DMS114 treated with DMSO at 0.1 percent for 48 hours (cell line): ENCODE measurements at regions not wholly inside any gene's neighbourhood (a gene's known extent, or its start where the extent isn't known, plus 50 kb on each side); places are given as distances from the start of the nearest gene placed in this dataset.
A peak's percentile ranks its signal among the peaks of the same experiment; 100 is the strongest.

Experiments
- DNase-seq: peaks from one replicate; lab custom pipeline; 2025; ENCODE audit not compliant: unreplicated experiment; lab: John Stamatoyannopoulos, UW

DNA sequence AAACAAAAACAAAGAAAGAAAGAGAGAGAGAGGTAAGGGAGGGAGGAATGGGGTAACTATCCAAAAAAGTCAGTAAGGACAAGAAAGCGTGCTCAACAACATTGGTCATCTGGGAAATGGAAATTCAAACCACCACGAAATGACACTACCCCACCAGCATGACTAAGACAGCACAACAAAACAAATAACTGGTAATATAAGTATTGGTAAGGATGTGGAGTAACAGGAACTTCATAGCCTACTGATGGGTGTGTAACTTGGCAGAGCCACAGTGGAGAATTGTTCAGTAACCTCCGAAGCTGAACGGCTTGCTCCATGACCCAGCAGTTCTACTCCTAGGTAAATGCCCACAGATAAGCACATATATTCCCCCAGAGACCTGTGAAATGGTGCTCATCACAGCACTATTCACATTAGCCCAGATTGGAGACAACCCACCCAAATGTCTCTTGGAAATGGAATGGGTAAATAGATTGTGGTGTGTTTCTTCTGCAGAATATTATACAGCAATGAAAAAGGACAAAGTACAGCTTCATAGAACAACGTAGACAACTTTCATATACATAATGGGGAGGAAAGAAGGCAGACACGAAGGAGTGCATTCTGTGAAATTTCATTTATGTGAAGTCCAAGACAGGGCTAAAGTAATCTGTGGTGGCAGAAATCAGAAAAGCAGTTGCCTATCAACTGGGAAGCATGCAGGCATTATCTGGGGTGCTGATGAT, 95.5 kb upstream of the ATP6AP2 start:
- DNase-seq = no peak

DNA sequence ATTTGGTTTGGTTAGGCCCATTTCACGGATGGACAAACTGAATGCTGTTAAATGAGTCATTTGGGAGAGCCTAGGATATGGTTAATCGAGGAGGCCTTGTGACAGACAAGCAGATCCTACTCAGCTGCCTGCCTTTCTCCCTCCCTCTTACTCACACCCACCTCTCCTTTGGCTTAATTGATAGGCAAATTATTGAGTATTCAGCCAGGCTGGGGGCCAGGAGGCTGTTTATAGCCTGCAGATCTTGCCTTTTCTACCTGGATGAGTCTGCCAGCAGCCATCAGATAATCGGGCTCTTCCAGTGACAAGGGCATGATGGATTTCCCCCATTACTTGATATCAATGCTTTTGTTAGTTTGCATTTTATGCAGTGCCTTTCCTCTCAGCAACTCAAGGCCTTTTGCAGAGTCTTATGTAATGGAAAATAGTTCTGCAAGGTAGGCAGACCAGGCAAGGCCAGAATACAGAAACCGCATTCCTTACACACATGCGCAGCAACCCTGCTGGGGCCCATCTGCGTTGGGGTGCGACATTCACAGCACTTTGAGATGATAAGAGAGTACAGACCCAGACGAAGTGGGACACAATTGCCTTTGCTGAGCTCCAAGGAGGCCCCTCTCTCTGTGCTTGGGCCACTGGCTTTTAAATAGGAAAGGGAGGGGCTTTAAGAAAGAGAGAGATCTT, 96.2 kb upstream of the ATP6AP2 start:
- no peak for DNase-seq

DNA sequence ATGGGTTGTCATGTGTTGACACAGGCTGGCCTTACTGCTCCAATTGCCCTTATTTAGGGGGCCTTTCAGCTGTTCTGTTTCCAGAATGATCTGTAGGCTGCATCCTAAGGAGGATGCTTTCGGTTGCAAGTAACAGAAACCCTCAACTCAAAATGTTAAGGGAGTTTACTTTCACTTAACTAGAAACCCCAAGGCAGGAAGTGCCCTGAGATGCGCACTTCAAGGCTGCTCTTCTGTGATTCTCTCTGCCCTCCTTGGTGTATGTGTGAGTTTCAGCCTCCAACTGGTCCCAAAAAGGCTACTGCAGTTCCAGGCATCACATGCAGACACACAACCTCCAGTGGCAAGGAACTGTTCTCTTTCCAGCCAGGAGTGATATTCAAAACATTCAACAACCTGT, 97.3 kb upstream of the ATP6AP2 start:
- no peak for DNase-seq

DNA sequence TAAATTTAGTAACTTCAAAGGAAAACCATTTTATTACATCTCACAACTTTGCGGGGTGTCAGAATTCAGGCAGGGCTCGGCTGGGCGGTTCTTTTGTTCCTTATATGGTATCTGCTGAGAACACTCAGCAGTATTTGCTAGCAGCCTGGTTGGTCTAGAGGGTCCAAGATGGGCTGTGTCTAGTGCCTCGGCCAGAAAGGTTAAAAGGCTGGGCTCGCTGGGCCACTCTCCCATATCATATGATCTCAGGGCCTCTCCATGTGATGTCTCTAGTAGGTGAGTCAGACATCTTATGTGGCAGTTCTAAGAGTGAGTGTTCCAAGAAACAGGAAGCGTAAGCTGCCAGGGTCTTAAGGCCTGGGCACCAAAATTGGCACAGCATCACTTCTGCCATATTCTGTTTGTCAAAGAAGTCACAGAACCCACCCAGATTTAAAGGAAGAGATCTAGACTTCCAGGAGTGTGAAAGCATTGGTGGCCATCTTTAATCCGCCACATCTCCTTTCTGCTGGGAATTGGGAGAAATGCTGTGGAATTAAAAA, 100.9 kb upstream of the ATP6AP2 start:
- no peak for DNase-seq

DNA sequence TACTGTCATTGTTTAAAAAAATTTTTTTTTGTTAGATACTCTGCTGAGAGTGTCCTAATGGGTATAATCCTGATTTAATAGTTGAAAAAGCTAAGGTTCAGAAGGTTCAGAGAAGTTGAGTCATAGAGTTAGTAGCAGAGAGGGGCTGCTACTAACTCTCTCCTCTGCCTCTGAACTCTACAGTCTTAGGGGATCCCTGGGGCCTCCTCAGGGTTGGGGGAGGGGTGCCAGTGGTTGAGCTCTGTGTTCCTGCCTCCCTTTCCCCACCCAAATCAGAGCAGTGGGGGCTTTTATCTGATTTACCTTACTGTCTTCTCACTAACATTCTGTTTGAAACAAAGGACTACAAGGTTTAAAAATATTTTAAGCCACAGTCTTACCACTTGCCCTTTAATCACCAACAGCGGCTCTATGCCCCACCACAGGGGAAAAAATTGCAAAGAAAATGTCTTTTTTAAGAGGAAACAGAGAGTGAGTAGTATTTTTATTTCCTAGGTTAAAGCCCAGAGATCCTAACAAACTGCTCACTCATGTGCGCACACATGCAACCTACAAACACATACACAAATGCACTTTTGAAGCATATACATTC, 102.2 kb upstream of the ATP6AP2 start:
- no peak for DNase-seq

DNA sequence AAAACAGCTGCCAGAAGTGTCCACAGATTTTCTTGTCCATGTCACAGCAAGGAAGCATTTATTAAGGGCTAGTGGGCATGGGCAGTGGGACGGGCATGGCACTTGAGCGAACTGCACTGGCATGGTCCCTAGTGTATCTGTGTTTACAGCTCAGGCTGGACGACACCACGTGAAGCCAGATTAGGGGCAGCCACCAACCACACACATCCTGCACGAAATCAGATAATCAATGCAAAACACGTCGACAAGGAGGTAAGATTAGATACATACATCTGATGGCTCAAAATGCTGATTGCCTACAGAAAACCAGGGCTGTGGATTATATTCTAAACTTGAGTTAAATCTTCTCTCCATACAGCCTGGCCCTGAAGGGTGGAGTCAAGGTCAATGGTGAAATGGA, 103.8 kb upstream of the ATP6AP2 start:
- no peak for DNase-seq

DNA sequence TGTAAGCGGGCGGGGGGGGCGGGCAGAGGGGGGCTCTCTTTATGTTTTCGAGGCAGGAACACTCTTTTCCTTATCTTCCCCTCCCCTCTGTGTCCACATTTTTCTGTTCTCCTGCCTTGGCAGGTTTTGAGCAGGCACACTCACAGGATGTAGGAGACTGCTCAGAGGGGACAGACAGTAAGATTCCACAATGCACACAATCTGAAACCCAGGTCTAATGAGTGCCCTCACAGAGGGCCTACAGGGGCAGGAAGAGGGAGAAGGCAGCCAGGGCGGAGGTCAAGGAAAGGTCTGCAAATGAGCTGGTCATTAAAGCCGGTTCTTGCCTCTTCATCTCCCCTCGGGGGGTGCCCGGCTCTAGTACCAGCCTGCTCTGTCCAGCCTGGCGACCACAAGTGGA, 106.1 kb upstream of the ATP6AP2 start:
- DNase-seq = no peak

DNA sequence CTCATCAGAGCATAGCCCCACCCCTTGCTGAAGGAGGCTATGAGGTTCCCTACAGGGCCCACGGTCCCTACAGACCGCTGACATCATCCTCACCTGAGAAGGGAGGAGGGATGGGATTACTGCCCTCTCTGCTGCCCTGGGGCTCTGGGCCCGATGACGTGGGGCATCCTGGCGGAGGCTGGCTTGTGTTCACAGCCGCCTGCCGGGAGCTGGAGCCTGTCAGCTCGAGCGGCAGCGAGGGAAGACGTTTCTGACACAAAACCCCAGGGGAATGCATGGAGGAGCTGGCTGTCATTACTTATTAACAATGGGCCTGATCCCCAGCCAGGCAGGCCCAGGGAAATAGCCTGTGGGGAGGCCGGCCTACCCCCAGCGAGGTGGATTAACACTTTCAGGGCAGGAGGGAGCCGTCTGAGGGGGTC, 106.6 kb upstream of the ATP6AP2 start:
- no peak for DNase-seq

DNA sequence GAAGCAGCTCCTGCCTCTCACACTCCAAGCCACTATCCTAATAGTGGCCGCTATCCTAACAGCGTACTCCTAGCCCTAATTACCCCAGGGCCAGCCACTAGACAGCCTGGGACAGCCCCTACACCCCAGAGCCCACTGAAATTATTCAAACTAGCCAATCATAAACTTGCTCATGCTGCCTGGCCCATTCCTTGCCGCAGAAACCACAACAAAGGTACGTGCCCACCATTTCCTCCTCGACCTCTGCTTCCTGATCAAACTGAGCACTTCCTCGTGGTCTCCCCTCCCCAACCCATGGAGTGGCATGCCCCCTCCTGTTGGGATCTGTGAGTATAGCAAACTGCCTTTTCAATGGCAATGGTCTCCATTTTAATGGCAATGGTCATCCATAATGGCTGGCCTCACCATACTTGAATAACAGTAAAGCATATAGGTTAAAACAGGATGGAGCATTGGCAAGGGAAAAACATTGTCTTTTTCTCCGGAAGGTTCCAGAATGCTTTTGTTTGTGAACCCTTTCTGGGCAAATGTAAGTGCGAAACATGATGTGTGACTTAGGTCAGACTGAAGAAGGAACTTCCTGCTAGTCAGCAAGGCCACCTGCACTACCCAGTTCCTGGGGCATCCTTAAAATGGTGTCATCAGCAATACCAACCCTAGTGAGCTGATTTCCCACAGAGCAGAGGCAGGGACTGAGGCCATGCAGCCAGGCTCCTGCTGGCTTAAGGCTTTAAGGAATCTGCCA, 107.1 kb upstream of the ATP6AP2 start:
- DNase-seq = no peak

DNA sequence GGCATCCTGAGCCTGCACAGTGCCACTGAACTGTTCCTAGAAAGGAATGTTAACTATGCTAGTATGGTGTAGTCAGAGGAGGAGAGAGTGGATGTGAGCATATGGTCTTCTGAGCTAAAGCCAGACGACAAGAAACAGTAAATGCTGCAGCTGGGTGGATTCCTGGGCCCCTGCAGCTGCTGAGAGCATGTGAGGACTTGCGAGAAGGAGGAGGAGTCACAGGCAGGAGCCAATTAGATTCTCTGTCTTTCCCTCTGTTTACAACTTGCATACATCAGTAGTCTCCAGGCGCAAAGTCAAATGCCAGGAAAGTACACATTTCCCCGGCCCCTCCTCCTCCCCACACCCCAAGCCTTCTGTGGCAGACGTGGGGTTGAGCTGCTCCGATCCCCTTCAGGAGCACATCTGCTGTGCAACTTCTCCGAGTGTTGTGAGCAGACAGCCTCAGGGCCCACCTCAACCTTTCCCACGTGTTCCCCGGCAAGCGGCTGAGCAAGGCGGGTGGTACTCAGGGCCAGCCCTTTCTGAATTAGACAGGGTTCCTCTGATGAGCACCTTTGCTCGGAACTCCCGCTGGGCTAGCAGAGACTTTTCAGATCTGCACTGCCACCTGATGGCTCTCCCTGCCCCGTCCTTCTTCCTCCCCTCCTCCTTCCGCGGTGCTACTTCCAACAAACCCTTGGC, 108.7 kb upstream of the ATP6AP2 start:
- peak; percentile 2 for DNase-seq

DNA sequence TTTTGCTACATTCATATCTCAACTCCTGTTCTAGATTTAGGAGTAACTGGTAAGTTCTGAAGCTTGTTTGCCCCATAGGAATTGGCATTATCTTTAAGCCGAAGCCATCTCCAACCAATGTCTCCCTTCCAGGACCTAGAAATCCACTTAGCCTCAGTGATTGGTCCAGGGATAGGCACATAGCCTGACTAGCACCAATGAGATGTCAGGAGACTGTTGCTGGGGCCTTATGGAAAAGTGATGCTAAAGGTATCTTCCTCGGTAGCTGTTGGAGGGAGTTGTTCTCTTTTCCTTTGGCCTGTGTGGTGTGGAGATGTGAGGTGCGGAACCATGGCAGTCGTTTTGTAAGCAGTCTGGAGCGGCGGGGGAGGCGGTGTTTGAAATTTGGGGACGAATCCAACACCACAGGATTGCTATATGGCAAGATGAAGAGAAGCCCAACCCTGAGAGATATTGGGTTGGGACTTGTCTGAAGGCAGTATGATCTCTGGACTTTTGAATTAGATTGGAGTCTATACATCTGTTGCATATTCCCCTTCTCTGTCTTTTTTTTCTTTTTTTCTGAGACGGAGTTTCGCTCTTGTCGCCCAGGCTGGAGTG, 109.8 kb upstream of the ATP6AP2 start:
- DNase-seq = no peak

DNA sequence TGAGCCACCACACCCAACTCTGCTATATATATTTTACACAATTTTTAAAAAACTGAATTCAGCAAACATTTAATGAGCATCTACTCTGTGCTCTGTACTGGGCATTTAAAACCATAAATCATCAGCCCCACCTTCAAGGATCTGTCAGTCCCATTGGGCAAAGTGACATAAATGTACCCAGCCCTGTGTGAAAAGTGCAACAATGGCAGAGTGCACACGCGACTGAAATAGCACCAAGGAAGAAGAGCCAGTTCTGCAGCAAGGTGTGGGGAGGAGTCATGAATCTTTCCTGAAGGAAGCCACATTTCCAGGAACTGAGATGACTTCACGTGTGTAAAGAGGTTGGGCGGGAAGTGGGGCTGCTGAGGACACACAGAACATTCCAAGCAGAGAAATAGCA, 111.5 kb upstream of the ATP6AP2 start:
- no peak for DNase-seq

DNA sequence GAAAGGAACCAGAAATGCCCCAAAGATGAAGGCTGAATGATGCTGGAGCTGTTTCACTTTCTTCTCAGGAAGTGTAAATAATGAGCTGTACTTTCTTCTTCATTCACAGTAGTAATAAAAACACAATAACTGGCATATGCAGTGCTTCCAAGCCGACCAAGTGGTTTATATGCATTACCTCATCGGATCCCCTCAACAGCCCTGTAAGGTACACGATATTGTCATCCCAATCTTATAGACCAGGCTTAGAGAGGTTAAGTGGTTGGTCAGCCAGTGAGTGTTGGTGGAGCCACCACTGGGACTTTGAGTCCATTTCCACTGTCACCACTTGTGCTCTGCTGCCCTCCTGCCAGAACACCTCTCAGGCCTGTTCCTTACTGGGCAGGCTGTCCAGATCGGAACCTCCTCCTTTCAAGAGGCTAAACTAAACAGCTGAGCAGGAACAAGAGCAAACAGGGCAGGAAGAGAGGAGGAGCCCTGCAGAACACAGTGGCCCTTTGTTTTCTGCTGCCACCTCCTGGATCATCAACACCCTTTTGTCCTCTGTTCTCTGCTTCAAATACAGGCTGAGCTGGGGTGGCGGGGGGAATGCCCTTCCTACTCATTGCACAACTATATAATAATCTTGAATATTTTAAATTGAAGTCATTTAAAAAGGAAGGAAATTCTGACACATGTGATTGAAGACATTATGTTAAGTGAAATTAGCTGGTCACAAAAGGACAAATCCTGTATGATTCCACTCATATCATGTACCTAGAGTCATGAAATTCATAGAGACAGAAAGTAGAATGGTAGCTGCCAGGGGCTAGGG, 112.5 kb upstream of the ATP6AP2 start:
- peak; percentile 22 for DNase-seq

DNA sequence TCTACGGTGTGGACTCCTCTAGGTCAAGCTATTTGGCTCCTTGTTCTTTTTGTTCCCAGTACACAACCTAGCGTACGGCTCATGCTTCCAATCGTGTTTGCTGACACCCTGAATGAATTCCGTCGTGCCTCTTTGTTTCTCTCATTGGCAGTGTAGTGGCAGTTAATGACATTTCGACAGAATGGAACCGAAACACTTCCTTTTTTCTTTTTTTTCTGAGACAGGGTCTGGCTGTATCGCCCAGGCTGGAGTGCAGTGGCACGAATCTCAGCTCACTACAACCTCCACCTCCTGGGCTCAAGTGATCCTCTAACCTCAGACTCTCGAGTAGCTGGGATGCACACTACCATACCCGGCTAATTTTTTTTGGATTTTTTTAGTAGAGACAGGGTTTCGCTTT, 113.3 kb upstream of the ATP6AP2 start:
- no peak for DNase-seq

DNA sequence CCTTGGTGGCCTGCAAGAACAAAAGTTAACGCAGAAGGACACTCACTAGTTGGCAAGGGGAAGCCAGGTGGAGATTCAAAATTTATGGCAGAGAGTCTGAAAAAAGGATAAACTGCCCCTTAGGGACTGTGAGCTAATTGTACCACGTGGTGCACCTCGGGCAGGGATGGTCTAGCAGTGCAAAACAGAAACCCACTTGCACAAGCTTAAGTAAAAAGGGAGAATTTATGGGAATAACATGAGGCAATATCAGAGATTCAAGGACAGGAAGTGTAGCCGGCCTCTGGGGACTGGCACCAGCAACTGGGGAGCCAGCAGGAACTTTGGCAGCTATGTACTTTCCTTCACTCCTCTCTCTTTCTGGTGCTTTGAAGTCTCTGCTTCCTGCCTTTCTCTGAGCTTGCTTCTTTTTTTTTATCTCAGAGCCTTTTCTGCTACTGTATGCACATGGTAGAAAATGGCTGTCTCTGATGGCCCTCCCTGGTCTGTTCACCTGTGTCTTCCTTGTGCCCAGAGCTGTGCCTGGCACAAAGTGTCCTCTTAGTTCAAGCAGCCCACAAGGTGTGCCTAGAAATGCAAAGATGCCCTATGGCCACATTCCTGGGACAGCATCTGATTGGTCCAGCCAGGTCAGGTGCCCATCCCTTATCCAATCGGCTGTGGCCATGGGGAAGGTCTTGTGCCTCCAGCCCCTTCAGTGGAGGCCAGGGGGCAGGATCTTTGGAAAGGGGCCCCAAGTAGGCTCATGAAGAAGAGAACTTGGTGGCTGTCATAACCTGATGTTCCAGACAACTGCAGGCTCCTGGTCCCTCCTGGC, 114.8 kb upstream of the ATP6AP2 start:
- no peak for DNase-seq

DNA sequence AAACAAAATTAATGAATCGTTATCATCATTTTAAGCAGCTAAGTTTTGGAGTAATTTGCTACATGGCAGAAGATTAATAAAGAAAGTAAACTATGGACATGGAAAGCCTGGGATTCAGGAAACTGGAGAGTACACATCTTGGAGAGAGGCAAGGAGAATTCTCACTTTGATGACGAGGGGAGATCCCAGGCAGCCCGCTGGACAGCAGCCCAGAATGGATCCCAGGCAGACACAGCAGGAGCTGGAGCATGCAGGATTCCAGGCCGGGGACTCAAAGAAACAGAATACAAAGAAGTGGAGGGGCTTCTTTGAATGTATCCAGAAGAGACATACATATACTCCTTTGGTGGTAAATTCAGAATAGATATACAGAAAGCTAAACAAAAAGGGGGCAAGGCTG, 118.0 kb upstream of the ATP6AP2 start:
- no peak for DNase-seq

DNA sequence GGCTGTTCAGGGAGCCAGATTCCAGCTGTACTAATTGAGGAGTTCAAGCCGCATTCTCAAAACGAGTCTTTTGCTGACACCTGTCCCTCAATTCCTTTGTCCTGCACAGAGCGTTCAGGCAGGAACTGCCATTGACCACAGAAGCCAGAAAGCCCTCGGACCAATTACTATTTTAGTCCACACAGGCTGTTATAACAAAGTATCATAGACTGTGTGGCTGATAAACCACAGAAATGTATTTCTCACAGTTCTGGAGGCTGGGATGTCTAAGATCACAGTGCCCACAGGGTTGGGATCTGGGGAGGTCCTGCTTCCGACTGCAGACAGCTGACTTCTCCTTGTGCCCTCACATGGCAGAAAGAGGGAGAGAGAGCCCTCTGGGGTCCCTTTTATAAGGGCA, 119.8 kb upstream of the ATP6AP2 start:
- no peak for DNase-seq

DNA sequence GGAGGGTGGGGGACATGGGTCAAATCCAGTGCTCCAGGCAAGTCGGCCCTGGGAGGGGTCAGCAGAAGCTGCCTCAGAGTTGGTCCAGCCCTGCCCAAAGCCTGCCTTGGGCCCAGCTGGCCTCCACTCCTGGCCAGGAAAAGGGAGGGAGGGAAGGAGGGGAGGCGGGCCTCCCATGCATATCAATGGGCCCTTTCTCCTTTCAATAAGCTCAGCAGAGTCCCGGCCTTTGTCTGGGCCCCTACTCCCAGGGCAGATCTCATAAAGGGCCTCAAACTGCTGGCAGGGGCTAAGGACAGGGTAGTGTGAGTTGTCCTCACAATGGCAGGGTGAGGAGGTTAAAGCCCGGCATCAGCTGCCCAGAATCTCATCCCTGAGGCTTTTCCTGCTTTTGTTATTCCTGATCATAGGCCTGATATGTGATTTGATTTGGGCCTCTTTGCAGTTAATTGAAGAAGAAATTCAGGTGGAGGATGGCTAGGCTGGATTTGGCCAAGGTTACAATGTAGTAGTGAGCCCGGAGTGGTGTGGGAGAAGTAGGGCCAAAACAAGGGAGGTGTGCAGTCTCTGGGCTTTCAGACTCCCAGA, 121.1 kb upstream of the ATP6AP2 start:
- no peak for DNase-seq
